GM12874 (cell line): ENCODE measurements at regions not wholly inside any gene's neighbourhood (a gene's known extent, or its start where the extent isn't known, plus 50 kb on each side); places are given as distances from the start of the nearest gene placed in this dataset.

Experiments used
- TF ChIP-seq, protein P1 (sequence below): IDR thresholded peaks from 2 replicates; pipeline ENCODE4 v1.5.1; 2011; ENCODE audit warnings: low read depth, mild to moderate bottlenecking, control low read depth, low read length, moderate library complexity; ENCODE audit not compliant: insufficient read depth

DNA sequence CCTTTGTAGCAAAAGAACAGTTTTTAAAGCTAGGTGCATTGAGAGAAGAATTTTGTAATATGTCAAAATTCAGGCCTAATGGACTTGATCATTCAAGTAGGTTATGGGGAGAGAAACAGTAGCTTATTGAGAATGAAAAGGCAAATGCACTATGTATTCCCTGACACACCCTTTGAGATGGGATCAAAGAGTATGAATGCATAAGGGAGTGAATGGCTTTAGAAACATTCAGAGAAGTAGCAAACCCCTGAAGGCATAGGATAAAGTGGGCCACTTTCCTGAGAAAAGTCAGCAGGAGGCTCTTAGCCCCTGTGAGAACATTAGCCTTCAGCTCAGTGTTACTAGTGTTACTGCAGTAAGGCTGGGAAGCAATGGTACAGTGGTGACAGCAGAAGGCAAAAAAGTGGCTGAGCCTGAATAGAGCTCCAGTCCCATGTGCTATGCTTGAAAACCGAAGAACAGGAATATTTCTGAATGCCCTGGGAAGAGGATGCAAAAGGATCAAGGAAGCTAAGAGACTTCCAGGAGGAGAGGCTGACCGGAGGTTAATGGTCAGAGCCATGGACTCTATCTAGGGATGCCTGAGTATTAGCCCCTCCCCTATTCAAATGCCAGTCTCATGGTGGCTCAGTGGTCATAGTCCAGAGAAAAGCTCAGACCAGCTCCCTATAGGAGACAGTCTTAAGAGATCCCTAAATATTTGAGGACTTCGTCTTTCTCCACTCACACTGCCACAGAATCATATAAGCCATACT lies 218.2 kb upstream of the SGO1 start:
- TF ChIP-seq, protein P1, sequence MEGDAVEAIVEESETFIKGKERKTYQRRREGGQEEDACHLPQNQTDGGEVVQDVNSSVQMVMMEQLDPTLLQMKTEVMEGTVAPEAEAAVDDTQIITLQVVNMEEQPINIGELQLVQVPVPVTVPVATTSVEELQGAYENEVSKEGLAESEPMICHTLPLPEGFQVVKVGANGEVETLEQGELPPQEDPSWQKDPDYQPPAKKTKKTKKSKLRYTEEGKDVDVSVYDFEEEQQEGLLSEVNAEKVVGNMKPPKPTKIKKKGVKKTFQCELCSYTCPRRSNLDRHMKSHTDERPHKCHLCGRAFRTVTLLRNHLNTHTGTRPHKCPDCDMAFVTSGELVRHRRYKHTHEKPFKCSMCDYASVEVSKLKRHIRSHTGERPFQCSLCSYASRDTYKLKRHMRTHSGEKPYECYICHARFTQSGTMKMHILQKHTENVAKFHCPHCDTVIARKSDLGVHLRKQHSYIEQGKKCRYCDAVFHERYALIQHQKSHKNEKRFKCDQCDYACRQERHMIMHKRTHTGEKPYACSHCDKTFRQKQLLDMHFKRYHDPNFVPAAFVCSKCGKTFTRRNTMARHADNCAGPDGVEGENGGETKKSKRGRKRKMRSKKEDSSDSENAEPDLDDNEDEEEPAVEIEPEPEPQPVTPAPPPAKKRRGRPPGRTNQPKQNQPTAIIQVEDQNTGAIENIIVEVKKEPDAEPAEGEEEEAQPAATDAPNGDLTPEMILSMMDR: no peak

DNA sequence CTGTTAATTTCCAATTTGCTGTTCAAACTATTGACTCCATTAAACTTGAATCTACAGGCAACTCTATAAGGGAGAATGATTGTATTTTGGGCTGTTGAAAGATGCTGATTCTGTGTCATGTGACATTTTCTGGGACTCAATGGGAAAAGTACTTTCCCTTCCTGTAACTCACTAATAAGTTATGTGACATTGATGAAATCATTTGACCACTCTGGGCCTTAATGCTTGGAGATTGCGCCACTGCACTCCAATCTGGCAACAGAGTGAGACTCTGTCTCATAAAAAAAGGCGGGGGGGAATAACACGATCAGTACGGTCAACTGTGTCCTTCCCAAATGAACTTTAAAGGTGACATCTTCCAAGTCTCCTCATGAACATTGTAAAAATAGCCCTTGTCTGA lies 215.2 kb upstream of the SGO1 start:
- TF ChIP-seq, protein P1: no peak

DNA sequence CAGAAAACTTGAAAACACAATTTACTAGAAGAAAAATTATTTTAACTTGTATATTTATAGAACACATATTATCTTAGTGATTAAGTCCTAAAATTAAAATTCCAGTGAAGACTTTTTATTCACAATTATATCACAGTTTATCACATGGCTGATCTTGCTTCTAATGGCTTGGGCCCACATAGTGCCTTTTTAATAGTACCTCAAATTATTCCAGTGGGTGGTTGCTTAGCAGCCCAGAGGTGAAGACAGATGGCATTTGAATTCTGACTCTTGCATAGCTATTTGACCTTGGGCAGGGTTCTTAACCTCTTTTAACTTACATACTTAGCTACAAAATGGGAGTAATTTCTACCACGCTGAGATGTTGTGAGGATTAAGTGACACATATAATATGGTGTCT lies 214.7 kb upstream of the SGO1 start:
- TF ChIP-seq, protein P1: no peak

DNA sequence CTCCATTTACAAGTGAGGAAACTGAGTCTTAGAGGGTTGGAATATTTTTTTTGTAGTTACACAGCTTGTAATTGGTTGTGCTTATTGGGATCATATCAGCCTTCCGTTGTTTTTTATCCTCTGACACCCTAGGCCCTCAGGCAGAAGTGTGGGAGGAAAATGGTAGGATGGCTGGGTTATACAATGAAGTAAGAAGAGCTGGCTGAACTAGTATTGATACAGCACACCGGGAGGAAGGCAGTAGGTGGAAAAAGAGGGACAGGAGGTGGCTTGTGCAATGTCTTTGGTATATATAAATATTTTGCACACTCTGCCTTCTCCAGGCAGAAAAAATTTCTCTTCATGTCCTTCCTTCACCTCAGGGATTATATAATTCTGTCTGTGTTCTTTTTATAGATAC lies 214.3 kb upstream of the SGO1 start:
- TF ChIP-seq, protein P1: no peak

DNA sequence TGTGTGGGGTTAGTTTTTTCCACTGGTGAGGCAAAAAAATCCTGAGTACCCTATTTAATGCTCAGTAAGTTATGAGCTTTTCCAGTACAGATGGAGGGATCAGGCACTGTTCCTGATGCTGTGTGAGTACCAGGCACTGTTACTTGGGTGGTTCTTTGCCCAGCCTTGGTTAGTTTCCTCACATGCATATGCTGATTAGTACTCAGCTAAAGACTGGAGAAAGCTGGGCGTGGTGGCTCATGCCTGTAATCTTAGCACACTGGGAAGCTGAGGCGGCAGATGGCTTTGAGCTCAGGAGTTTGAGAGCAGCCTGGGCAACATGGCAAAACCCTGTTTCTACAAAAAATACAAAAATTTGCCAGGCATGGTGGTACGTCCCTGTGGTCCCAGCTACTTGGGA lies 210.3 kb upstream of the SGO1 start:
- TF ChIP-seq, protein P1: no peak

DNA sequence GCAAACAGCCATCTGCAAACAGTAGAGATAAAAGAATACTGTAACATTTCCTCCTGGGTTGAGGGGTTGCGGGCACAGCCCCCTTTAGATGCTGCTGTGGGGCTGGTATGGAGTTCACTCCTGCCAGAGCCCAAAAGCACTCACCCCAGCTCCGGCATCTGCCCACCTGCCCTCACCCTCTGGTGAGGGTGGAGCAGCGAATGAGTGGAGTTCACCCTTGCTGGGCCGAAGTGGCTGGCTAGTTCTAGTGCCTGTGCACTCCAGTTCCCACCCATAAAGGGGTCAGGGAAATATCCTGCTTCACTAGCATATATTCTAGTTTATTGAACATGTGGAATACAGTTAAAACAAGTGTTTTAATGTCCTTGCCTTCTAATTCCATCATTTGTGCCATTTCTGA lies 209.7 kb upstream of the SGO1 start:
- TF ChIP-seq, protein P1: no peak

DNA sequence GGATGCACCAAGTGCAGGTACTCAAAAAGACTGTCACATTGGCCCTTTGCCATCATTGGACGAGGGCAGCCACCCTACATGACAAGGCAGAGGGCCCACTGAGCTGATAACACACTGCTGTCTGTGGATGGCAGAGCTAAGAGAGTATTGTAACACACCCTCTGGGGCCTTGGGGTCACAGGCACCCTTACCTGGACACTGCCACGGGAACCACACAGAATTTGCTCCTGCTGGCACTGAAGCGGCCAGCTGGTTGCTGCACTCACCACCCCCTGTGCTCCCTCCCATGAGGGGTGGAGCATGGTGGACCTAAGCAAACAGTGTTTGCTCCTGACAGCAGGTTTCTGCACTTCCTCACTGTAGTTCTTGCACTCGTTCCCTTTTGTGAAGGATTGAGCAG lies 208.2 kb upstream of the SGO1 start:
- TF ChIP-seq, protein P1: no peak
